A673 (cell line): ENCODE measurements at regions not wholly inside any gene's neighbourhood (a gene's known extent, or its start where the extent isn't known, plus 50 kb on each side); places are given as distances from the start of the nearest gene placed in this dataset.

Experiments
- BruUV-seq: library from RNA; stranded (reverse); fragments of 400-500 nt; replicated peaks from 2 replicates; lab custom pipeline; 2021; lab: Mats Ljungman, UMichigan
- CTCF ChIA-PET: fragments of 300-600 bp; sonication (Branson Sonifier 250); formaldehyde crosslinking; loops from one replicate; lab custom pipeline; 2022; ENCODE audit warnings: antibody characterized with exemption; lab: Charles Lee
- POLR2A ChIA-PET: fragments of 300-600 bp; sonication (Branson Sonifier 250); formaldehyde crosslinking; loops from one replicate; lab custom pipeline; 2022; ENCODE audit warnings: antibody characterized with exemption; ENCODE audit not compliant: low non-redundant PET; lab: Charles Lee
- DNase-seq: peaks from one replicate; pipeline ENCODE4 v3.0.0-alpha.2; 2015; ENCODE audit warnings: low spot score
- H3K27ac ChIP-seq: fragments of 200-600 bp; sonication (generic); 2 replicates; pipeline ENCODE4 v1.5.1; 2016; ENCODE audit warnings: mixed run types, low read depth, mild to moderate bottlenecking, mixed read lengths, antibody characterized with exemption, low read length; ENCODE audit not compliant: poor library complexity, severe bottlenecking
- H3K27me3 ChIP-seq: fragments of 200-600 bp; sonication (generic); replicated peaks from 2 replicates; pipeline ENCODE4 v1.6.1; 2017; ENCODE audit warnings: mixed run types, low read depth, mild to moderate bottlenecking, mixed read lengths, antibody characterized with exemption, low read length; ENCODE audit not compliant: insufficient read depth, poor library complexity
- H3K36me3 ChIP-seq: fragments of 200-600 bp; sonication (generic); 2 replicates; pipeline ENCODE4 v1.6.1; 2016; ENCODE audit warnings: mixed run types, mild to moderate bottlenecking, mixed read lengths, antibody characterized with exemption, low read length; ENCODE audit not compliant: insufficient read depth, poor library complexity, severe bottlenecking
- H3K4me1 ChIP-seq: fragments of 200-600 bp; sonication (generic); 2 replicates; pipeline ENCODE4 v1.6.1; 2017; ENCODE audit warnings: mixed run types, mild to moderate bottlenecking, mixed read lengths, antibody characterized with exemption, low read length; ENCODE audit not compliant: insufficient read depth, poor library complexity, severe bottlenecking
- H3K4me3 ChIP-seq: fragments of 200-600 bp; sonication (generic); 2 replicates; pipeline ENCODE4 v1.5.1; 2016; ENCODE audit warnings: low read depth, mixed run types, mild to moderate bottlenecking, mixed read lengths, low read length; ENCODE audit not compliant: poor library complexity, severe bottlenecking
- H3K9me3 ChIP-seq: fragments of 200-600 bp; sonication (generic); 2 replicates; pipeline ENCODE4 v1.6.1; 2016; ENCODE audit warnings: mixed run types, low read depth, mild to moderate bottlenecking, mixed read lengths, antibody characterized with exemption, low read length; ENCODE audit not compliant: poor library complexity, severe bottlenecking
- EZH2 ChIP-seq: fragments of 200-600 bp; sonication (generic); IDR thresholded peaks from 2 replicates; pipeline ENCODE4 v1.6.1; 2017; ENCODE audit warnings: borderline replicate concordance, low read depth, mild to moderate bottlenecking, mixed read lengths, antibody characterized with exemption, low read length; ENCODE audit not compliant: poor library complexity, severe bottlenecking
- intact Hi-C: fragments of 100-400 bp; cut with micrococcal nuclease; formaldehyde crosslinking; loops from one replicate; pipeline ENCODE4 v1.10.0; 2022; ENCODE audit not compliant: unreplicated experiment
- TF ChIP-seq, protein P1 (sequence below): fragments of 300-800, 200-600 bp; sonication (generic); conservative IDR thresholded peaks from 2 replicates; pipeline ENCODE4 v1.5.1; 2017; ENCODE audit warnings: low read depth, mild to moderate bottlenecking, antibody characterized with exemption, low read length, moderate library complexity, mixed read lengths

DNA sequence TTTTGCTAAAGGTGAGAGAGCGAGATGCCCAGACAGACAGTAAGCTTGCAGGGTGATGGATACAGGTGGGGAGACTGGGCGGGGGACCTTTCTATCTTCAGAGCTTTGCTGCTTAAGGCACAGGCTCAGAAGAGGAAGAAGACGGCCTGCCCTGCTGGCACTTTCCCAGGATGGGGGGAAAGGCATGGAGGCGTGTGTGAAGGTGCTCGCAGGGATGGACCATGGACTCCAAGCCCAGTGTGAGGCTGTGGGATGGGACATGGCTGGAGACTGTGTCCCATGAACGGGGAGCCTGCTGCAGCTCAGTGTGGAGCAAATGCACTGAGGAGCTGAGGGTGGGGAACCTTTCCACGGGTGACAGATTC lies 243.2 kb upstream of the IRX4 start:
- Histone ChIP-seq H3K9me3 (peaks cover 10% of the 10 kb centered on the region), H3K4me1 (no peaks in the 10 kb centered on the region), H3K36me3 (no peaks in the 10 kb centered on the region), H3K27me3 (peaks cover 19% of the 10 kb centered on the region), H3K27ac (no peak overlapping the region), H3K4me3 (no peak overlapping the region)
- intact Hi-C loops, result no loop called here
- ChIA-PET CTCF (no interaction called here), POLR2A (no interaction called here)
- BruUV-seq, result no TSS peak
- TF ChIP-seq, protein P1, sequence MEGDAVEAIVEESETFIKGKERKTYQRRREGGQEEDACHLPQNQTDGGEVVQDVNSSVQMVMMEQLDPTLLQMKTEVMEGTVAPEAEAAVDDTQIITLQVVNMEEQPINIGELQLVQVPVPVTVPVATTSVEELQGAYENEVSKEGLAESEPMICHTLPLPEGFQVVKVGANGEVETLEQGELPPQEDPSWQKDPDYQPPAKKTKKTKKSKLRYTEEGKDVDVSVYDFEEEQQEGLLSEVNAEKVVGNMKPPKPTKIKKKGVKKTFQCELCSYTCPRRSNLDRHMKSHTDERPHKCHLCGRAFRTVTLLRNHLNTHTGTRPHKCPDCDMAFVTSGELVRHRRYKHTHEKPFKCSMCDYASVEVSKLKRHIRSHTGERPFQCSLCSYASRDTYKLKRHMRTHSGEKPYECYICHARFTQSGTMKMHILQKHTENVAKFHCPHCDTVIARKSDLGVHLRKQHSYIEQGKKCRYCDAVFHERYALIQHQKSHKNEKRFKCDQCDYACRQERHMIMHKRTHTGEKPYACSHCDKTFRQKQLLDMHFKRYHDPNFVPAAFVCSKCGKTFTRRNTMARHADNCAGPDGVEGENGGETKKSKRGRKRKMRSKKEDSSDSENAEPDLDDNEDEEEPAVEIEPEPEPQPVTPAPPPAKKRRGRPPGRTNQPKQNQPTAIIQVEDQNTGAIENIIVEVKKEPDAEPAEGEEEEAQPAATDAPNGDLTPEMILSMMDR, result no peak
- no peak for TF ChIP-seq EZH2
- DNase-seq, result no peak

DNA sequence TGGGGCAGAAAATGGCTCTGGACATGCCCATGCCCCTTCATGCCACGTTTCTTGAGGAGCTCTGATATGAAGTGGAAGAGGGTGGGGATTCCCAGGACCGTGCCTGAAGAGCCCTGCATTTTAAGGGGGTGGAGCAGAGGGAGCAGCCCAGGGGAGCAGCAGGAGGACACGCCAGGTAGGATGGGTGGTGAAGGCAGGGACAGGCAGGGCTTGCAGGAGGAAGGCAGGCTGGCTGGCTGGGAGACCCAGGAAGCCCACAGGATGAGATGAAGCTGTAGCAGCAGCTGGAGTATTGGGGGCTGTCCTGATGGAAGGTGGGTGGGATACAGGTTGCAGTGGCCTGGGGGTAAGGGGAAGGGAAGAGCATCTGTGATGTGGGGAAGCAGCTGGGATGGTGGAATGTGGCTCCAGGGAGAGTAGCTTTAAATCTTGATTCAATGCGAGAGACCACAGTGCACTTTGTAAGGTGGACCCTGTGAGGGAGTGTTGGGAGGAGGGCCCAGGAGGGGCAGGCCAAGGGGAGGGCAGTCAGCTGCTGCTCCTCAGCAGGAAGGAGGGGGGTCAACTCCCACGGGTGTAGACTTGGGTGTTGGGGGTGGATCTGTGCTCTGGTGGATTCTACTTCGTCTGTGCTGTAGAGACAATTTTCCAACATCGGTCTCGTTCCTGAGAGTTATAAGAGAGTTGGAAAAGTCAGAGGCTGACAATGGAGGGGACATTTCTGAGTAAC lies 242.6 kb upstream of the IRX4 start:
- TF ChIP-seq, protein P1, result no peak
- no peak for TF ChIP-seq EZH2
- BruUV-seq, result no TSS peak

DNA sequence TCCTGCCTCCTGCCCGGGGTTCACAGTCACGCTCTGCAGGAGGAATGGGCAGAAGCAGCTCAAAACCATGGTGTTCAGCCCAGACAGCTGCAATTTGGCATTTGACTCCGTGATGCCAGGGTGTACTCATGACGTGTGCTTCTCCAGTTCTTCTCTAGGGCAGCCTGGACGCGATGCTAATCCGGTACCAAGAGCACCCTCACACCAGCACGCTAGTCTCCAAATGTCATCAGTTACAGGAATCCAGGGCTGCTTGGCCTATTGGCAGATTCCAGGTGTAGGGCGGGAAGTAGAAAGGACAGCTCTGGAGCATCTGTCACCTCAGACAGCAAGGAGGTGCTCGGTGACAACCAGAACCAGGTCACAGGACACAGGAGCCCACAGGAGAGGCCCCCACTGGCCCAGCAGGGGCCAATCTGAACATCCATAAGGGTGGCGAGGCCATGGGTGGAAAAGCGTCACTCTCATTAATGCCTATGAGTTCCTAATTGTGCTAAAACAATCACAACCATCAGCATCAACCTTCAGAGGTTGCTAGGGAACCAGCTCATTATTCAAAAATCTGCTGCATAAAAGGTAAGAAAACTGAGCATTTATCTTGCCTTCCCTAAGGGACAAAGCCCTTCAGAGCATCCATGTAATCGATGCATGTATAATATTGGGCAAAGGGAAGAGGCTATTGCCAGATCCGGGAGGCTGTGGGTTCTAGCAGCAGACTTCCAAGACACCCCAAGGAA lies 241.9 kb upstream of the IRX4 start:
- intact Hi-C loops, result no loop called here
- Histone ChIP-seq H3K4me1 (no peaks in the 10 kb centered on the region), H3K36me3 (no peaks in the 10 kb centered on the region), H3K9me3 (peaks cover 10% of the 10 kb centered on the region), H3K4me3 (no peak overlapping the region), H3K27ac (no peak overlapping the region), H3K27me3 (peaks cover 14% of the 10 kb centered on the region)
- no peak for TF ChIP-seq EZH2
- TF ChIP-seq, protein P1, result no peak
- ChIA-PET POLR2A (no interaction called here), CTCF (no interaction called here)
- no peak for DNase-seq
- no TSS peak for BruUV-seq

More for the DNA sequence above, 242.6 kb upstream of the IRX4 start:
- ChIA-PET POLR2A (no interaction called here), CTCF (no interaction called here)
- H3K27ac ChIP-seq, result no peak overlapping the region
- H3K27me3 ChIP-seq, result peaks cover 19% of the 10 kb centered on the region
- H3K4me1 ChIP-seq, result no peaks in the 10 kb centered on the region
- intact Hi-C loops, result no loop called here
- H3K4me3 ChIP-seq, result no peak overlapping the region
- DNase-seq, result no peak
- no peaks in the 10 kb centered on the region for H3K36me3 ChIP-seq
- peaks cover 10% of the 10 kb centered on the region for H3K9me3 ChIP-seq
